H9 (cell line): ENCODE measurements at regions not wholly inside any gene's neighbourhood (a gene's known extent, or its start where the extent isn't known, plus 50 kb on each side); places are given as distances from the start of the nearest gene placed in this dataset.

ENCODE experiments used
- DNase-seq: peaks from one replicate; pipeline ENCODE4 v3.0.0-alpha.2; 2017
- H2AFZ ChIP-seq: one replicate; pipeline ENCODE4 v1.6.1; 2013; ENCODE audit warnings: mild to moderate bottlenecking, low read length, control low read depth, moderate library complexity
- H2AK5ac ChIP-seq: 2 replicates; pipeline ENCODE4 v1.6.1; 2013; ENCODE audit warnings: low read length, control low read depth, mixed read lengths; ENCODE audit not compliant: insufficient read length
- H2BK120ac ChIP-seq: one replicate; pipeline ENCODE4 v1.6.1; 2013; ENCODE audit warnings: low read depth, mild to moderate bottlenecking, low read length, control low read depth, inconsistent platforms; ENCODE audit not compliant: poor library complexity, severe bottlenecking
- H2BK12ac ChIP-seq: 2 replicates; pipeline ENCODE4 v1.6.1; 2013; ENCODE audit warnings: low read length, control low read depth, mixed read lengths, low read depth; ENCODE audit not compliant: insufficient read length
- H2BK15ac ChIP-seq: 2 replicates; pipeline ENCODE4 v1.6.1; 2013; ENCODE audit warnings: low read depth, low read length, control low read depth
- H2BK20ac ChIP-seq: one replicate; pipeline ENCODE4 v1.6.1; 2013; ENCODE audit warnings: low read depth, mild to moderate bottlenecking, low read length, control low read depth, inconsistent platforms; ENCODE audit not compliant: poor library complexity, severe bottlenecking
- H2BK5ac ChIP-seq: 2 replicates; pipeline ENCODE4 v1.6.1; 2013; ENCODE audit warnings: low read length, control low read depth, mixed read lengths; ENCODE audit not compliant: insufficient read length
- H3K14ac ChIP-seq: 2 replicates; pipeline ENCODE4 v1.6.1; 2013; ENCODE audit warnings: low read length, control low read depth; ENCODE audit not compliant: insufficient read depth
- H3K18ac ChIP-seq: 2 replicates; pipeline ENCODE4 v1.6.1; 2013; ENCODE audit warnings: low read depth, mild to moderate bottlenecking, mixed read lengths, low read length, control low read depth; ENCODE audit not compliant: insufficient read length
- H3K23ac ChIP-seq: 2 replicates; pipeline ENCODE4 v1.6.1; 2013; ENCODE audit warnings: low read length, control low read depth, mixed read lengths, low read depth; ENCODE audit not compliant: insufficient read length
- H3K23me2 ChIP-seq: 2 replicates; pipeline ENCODE4 v1.6.1; 2013; ENCODE audit warnings: low read depth, mild to moderate bottlenecking, mixed read lengths, low read length, control low read depth; ENCODE audit not compliant: insufficient read length, poor library complexity, severe bottlenecking
- H3K27ac ChIP-seq: 2 replicates; pipeline ENCODE4 v1.5.1; 2013; ENCODE audit warnings: low read length, control low read depth, mixed read lengths, low read depth; ENCODE audit not compliant: insufficient read length
- H3K27me3 ChIP-seq: 2 replicates; pipeline ENCODE4 v1.6.1; 2013; ENCODE audit warnings: low read length, control low read depth, inconsistent platforms; ENCODE audit not compliant: insufficient read depth
- H3K4ac ChIP-seq: 2 replicates; pipeline ENCODE4 v1.6.1; 2013; ENCODE audit warnings: low read depth, mild to moderate bottlenecking, control low read depth, inconsistent platforms, low read length, moderate library complexity
- H3K4me1 ChIP-seq: 2 replicates; pipeline ENCODE4 v1.6.1; 2013; ENCODE audit warnings: low read length, control low read depth, inconsistent platforms; ENCODE audit not compliant: insufficient read depth
- H3K4me2 ChIP-seq: 2 replicates; pipeline ENCODE4 v1.6.1; 2013; ENCODE audit warnings: low read length, control low read depth, mixed read lengths; ENCODE audit not compliant: insufficient read length, insufficient read depth
- H3K56ac ChIP-seq: 2 replicates; pipeline ENCODE4 v1.6.1; 2013; ENCODE audit warnings: low read depth, mild to moderate bottlenecking, mixed read lengths, low read length, control low read depth; ENCODE audit not compliant: insufficient read length
- H3K79me1 ChIP-seq: 2 replicates; pipeline ENCODE4 v1.6.1; 2013; ENCODE audit warnings: low read depth, mild to moderate bottlenecking, moderate library complexity, low read length, control low read depth, inconsistent platforms; ENCODE audit not compliant: insufficient read depth, poor library complexity, severe bottlenecking
- H3K79me2 ChIP-seq: 2 replicates; pipeline ENCODE4 v1.6.1; 2013; ENCODE audit warnings: low read length, control low read depth, inconsistent platforms; ENCODE audit not compliant: insufficient read depth
- H3K9ac ChIP-seq: 2 replicates; pipeline ENCODE4 v1.6.1; 2013; ENCODE audit warnings: low read length, control low read depth, mixed read lengths; ENCODE audit not compliant: insufficient read length; ENCODE audit errors: extremely low read depth
- H3K9me3 ChIP-seq: one replicate; pipeline ENCODE4 v1.6.1; 2013; ENCODE audit warnings: low read depth, low read length, inconsistent platforms; ENCODE audit not compliant: control insufficient read depth
- H3T11ph ChIP-seq: one replicate; pipeline ENCODE4 v1.6.1; 2013; ENCODE audit warnings: mild to moderate bottlenecking, low read length, control low read depth, inconsistent platforms
- H4K20me1 ChIP-seq: one replicate; pipeline ENCODE4 v1.6.1; 2013; ENCODE audit not compliant: control insufficient read depth, insufficient read length, insufficient read depth
- H4K5ac ChIP-seq: 2 replicates; pipeline ENCODE4 v1.6.1; 2013; ENCODE audit warnings: low read depth, mild to moderate bottlenecking, mixed read lengths, low read length, control low read depth; ENCODE audit not compliant: insufficient read length
- H4K8ac ChIP-seq: replicated peaks from 2 replicates; pipeline ENCODE4 v1.6.1; 2013; ENCODE audit warnings: low read length, control low read depth, mixed read lengths, low read depth; ENCODE audit not compliant: insufficient read length
- H4K91ac ChIP-seq: 2 replicates; pipeline ENCODE4 v1.6.1; 2013; ENCODE audit warnings: low read depth, mild to moderate bottlenecking, moderate library complexity, mixed read lengths, low read length, control low read depth; ENCODE audit not compliant: insufficient read length
- H3K27ac Mint-ChIP-seq, 3 experiments: 2 replicates in 2 of 3; 3 replicates in 1 of 3; pipeline ENCODE4 v1.8.0; 2020 to 2021; ENCODE audit warnings: mixed read lengths in 3 of 3, mild to moderate bottlenecking in 1 of 3, moderate library complexity in 1 of 3
- H3K27me3 Mint-ChIP-seq: 2 replicates; pipeline ENCODE4 v1.8.0; 2021; ENCODE audit warnings: low read depth, mild to moderate bottlenecking, moderate library complexity, mixed read lengths
- H3K36me3 Mint-ChIP-seq, 3 experiments: 2 replicates in 2 of 3; 3 replicates in 1 of 3; pipeline ENCODE4 v1.8.0; 2020 to 2021; ENCODE audit warnings: low read depth in 3 of 3, mixed read lengths in 3 of 3; ENCODE audit not compliant: insufficient read depth in 1 of 3
- H3K4me1 Mint-ChIP-seq, 2 experiments: 2 replicates each; pipeline ENCODE4 v1.8.0; 2020; ENCODE audit warnings: mixed read lengths in 2 of 2
- H3K4me3 Mint-ChIP-seq, 2 experiments: 2 replicates in 1 of 2; 3 replicates in 1 of 2; pipeline ENCODE4 v1.8.0; 2020 to 2021; ENCODE audit warnings: mild to moderate bottlenecking in 2 of 2, mixed read lengths in 2 of 2, moderate library complexity in 1 of 2
- H3K9me3 Mint-ChIP-seq, 2 experiments: 2 replicates in 1 of 2; 3 replicates in 1 of 2; pipeline ENCODE4 v1.8.0; 2020; ENCODE audit warnings: mild to moderate bottlenecking in 2 of 2, mixed read lengths in 2 of 2, moderate library complexity in 1 of 2
- CTCF ChIP-seq: fragments of 200-600 bp; sonication (generic); conservative IDR thresholded peaks from 3 replicates; pipeline ENCODE4 v1.8.0; 2021; ENCODE audit warnings: antibody characterized with exemption, mild to moderate bottlenecking
- WGBS: extraction: QIAGEN DNeasy Blood & Tissue Kit; methylation state at CpG from one replicate; pipeline ENCODE4 v1.1.7; 2013; ENCODE audit warnings: missing lambda C conversion rate, low lambda C conversion rate, mixed read lengths; ENCODE audit not compliant: insufficient read length; ENCODE audit errors: extremely low coverage; 5-methylcytosine and 5-hydroxymethylcytosine counted together

- Histone ChIP-seq H3K23ac (no peak overlapping the region), H3K18ac (no peak overlapping the region), H3K79me1 (no peaks in the 10 kb centered on the region), H2AFZ (no peak overlapping the region), H2BK5ac (no peak overlapping the region), H2BK20ac (no peak overlapping the region), H3T11ph (no peak overlapping the region), H3K79me2 (no peaks in the 10 kb centered on the region), H2BK15ac (no peak overlapping the region), H3K9me3 (no peaks in the 10 kb centered on the region), H2AK5ac (no peak overlapping the region), H2BK120ac (no peak overlapping the region), H3K4me1 (no peaks in the 10 kb centered on the region), H3K14ac (no peak overlapping the region; the same call in 1 of the 2 replicates), H3K4me2 (no peak overlapping the region), H3K23me2 (no peaks in the 10 kb centered on the region), H4K91ac (no peak overlapping the region), H3K27me3 (no peaks in the 10 kb centered on the region), H4K5ac (no peak overlapping the region), H4K20me1 (no peaks in the 10 kb centered on the region), H4K8ac (no peak overlapping the region), H3K27ac (no peak overlapping the region), H3K9ac (no peak overlapping the region), H3K4ac (no peak overlapping the region), H2BK12ac (no peak overlapping the region), H3K56ac (no peak overlapping the region)
- WGBS = no CpG with 5 or more reads among the region's 19 CpGs
- no peak for TF ChIP-seq CTCF
- Mint-ChIP-seq H3K4me3 (no peak overlapping the region), H3K36me3 (no peaks in the 10 kb centered on the region), H3K4me1 (peaks cover 14 to 18% of the 10 kb centered on the region in 2 experiments), H3K9me3 (no peaks in the 10 kb centered on the region), H3K27ac (no peak overlapping the region), H3K27me3 (no peaks in the 10 kb centered on the region)
- DNase-seq = no peak
These were observed 79.9 kb downstream of the CEBPB start for GRCh38 chr20:50270569-50270968.
